Breast epithelium (tissue), 4 donors: ENCODE measurements at regions not wholly inside any gene's neighbourhood (a gene's known extent, or its start where the extent isn't known, plus 50 kb on each side); places are given as distances from the start of the nearest gene placed in this dataset.

Experiments
- DNase-seq, 2 donors: peaks; one replicate each; pipeline ENCODE4 v3.0.0-alpha.2; 2019; ENCODE audit warnings: low spot score in 2 of 2
- H3K27ac ChIP-seq, 2 donors: fragments of 200-600 bp; sonication (generic) in 1 of 2; one replicate each; pipeline ENCODE4 v1.5.1; 2016 to 2019; ENCODE audit warnings: mild to moderate bottlenecking in 1 of 2
- H3K27me3 ChIP-seq, 2 donors: fragments of 200-600 bp; sonication (generic) in 1 of 2; one replicate each; pipeline versions ENCODE4 v1.5.1 to v1.6.0; 2017 to 2019; ENCODE audit warnings: control low read depth in 1 of 2, mild to moderate bottlenecking in 1 of 2
- H3K36me3 ChIP-seq: fragments of 200-600 bp; one replicate; pipeline ENCODE4 v1.5.1; 2019
- H3K4me1 ChIP-seq, 2 donors: fragments of 200-600 bp; sonication (generic); one replicate each; pipeline ENCODE4 v1.5.1; 2016 to 2019; ENCODE audit warnings: control low read depth in 1 of 2
- H3K4me3 ChIP-seq, 3 donors: fragments of 200-600 bp; sonication (generic); 1 replicate in 2 of 3; 2 replicates in 1 of 3; pipeline ENCODE4 v1.5.1; 2016 to 2019; ENCODE audit warnings: mild to moderate bottlenecking in 3 of 3, moderate library complexity in 2 of 3
- H3K9me3 ChIP-seq, 2 donors: fragments of 200-600 bp; sonication (generic) in 1 of 2; one replicate each; pipeline ENCODE4 v1.5.1; 2016 to 2019; ENCODE audit warnings: control low read depth in 1 of 2
- POLR2A ChIP-seq: fragments of 450-650 bp; IDR thresholded peaks from one replicate; pipeline ENCODE4 v1.6.1; 2016; ENCODE audit warnings: antibody characterized with exemption, mild to moderate bottlenecking, moderate library complexity
- POLR2AphosphoS5 ChIP-seq, 3 donors: sonication (generic); formaldehyde crosslinking; IDR thresholded peaks; one replicate each; pipeline ENCODE4 v1.6.1; 2017; ENCODE audit warnings: antibody characterized with exemption in 3 of 3
- intact Hi-C: fragments of 100-400 bp; cut with DNase I; formaldehyde crosslinking; loops from one replicate; pipeline ENCODE4 v1.15.1; 2023; ENCODE audit warnings: low total_unique reads
- TF ChIP-seq, protein P1 (sequence below), 3 donors: fragments of 450-650 bp; IDR thresholded peaks; one replicate each; pipeline ENCODE4 v1.5.1; 2016 to 2017; ENCODE audit warnings: antibody characterized with exemption in 3 of 3, mild to moderate bottlenecking in 3 of 3, moderate library complexity in 3 of 3

GRCh38 chr20:22836211-22836610 lies 198.9 kb upstream of the SSTR4 start:
- intact Hi-C loops = no loop called here
- H3K27ac ChIP-seq = no peak overlapping the region
- no peak overlapping the region for H3K4me3 ChIP-seq
- no peaks in the 10 kb centered on the region for H3K27me3 ChIP-seq
- DNase-seq = no peak
- no peak for TF ChIP-seq POLR2A
- no peak for TF ChIP-seq POLR2AphosphoS5 (IDR thresholded peaks at IDR 0.05)
- TF ChIP-seq, protein P1, sequence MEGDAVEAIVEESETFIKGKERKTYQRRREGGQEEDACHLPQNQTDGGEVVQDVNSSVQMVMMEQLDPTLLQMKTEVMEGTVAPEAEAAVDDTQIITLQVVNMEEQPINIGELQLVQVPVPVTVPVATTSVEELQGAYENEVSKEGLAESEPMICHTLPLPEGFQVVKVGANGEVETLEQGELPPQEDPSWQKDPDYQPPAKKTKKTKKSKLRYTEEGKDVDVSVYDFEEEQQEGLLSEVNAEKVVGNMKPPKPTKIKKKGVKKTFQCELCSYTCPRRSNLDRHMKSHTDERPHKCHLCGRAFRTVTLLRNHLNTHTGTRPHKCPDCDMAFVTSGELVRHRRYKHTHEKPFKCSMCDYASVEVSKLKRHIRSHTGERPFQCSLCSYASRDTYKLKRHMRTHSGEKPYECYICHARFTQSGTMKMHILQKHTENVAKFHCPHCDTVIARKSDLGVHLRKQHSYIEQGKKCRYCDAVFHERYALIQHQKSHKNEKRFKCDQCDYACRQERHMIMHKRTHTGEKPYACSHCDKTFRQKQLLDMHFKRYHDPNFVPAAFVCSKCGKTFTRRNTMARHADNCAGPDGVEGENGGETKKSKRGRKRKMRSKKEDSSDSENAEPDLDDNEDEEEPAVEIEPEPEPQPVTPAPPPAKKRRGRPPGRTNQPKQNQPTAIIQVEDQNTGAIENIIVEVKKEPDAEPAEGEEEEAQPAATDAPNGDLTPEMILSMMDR (IDR thresholded peaks at IDR 0.05) = no peak
- H3K4me1 ChIP-seq = no peaks in the 10 kb centered on the region
- no peaks in the 10 kb centered on the region for H3K36me3 ChIP-seq
- H3K9me3 ChIP-seq = no peaks in the 10 kb centered on the region

DNA sequence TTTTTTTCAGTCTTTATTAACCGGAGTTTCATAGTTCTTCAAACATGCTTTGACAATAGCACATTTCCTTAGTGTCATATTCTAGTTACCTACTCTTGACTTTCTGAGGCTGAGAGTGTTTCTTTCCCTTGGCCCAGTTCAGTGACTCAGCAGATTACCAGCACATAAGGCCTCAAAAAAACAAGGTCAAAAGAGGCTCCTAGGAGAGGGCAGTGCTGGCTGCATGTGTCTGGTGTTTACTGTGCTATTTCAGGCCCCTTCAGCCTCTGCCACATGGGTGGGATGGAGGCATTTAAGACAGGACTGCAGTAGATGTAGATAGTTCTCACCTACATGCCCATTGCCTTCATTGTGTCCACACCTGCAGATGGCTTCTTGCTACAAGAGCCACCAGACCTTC lies 198.2 kb upstream of the SSTR4 start:
- Histone ChIP-seq H3K9me3 (no peaks in the 10 kb centered on the region), H3K4me1 (no peaks in the 10 kb centered on the region), H3K27ac (no peak overlapping the region), H3K27me3 (no peaks in the 10 kb centered on the region), H3K4me3 (no peak overlapping the region), H3K36me3 (no peaks in the 10 kb centered on the region)
- intact Hi-C loops = no loop called here
- TF ChIP-seq POLR2A = no peak
- TF ChIP-seq, protein P1 (IDR thresholded peaks at IDR 0.05) = no peak
- no peak for TF ChIP-seq POLR2AphosphoS5 (IDR thresholded peaks at IDR 0.05)
- DNase-seq = no peak

- no peak for DNase-seq
- Histone ChIP-seq H3K27ac (no peak overlapping the region), H3K4me1 (no peaks in the 10 kb centered on the region), H3K9me3 (no peaks in the 10 kb centered on the region), H3K27me3 (no peaks in the 10 kb centered on the region), H3K36me3 (no peaks in the 10 kb centered on the region), H3K4me3 (no peak overlapping the region)
- intact Hi-C loops = no loop called here
- TF ChIP-seq POLR2A (no peak), POLR2AphosphoS5 (IDR thresholded peaks at IDR 0.05) (no peak)
- TF ChIP-seq, protein P1 (IDR thresholded peaks at IDR 0.05) = no peak
Measured at GRCh38 chr20:22838001-22838400, 197.1 kb upstream of the SSTR4 start.

- H3K27me3 ChIP-seq = no peaks in the 10 kb centered on the region
- no peak for TF ChIP-seq POLR2AphosphoS5 (IDR thresholded peaks at IDR 0.05)
- TF ChIP-seq, protein P1 (IDR thresholded peaks at IDR 0.05) = no peak
- TF ChIP-seq POLR2A = no peak
- no peaks in the 10 kb centered on the region for H3K36me3 ChIP-seq
- H3K4me1 ChIP-seq = no peaks in the 10 kb centered on the region
- no peak for DNase-seq
- intact Hi-C loops = no loop called here
- no peaks in the 10 kb centered on the region for H3K9me3 ChIP-seq
- H3K4me3 ChIP-seq = no peak overlapping the region
- H3K27ac ChIP-seq = no peak overlapping the region
Measured at GRCh38 chr20:22841846-22842245, 193.3 kb upstream of the SSTR4 start.

- Histone ChIP-seq H3K4me1 (no peaks in the 10 kb centered on the region), H3K9me3 (peaks cover 0 to 7% of the 10 kb centered on the region in 2 donors), H3K27ac (no peak overlapping the region), H3K4me3 (no peak overlapping the region), H3K36me3 (no peaks in the 10 kb centered on the region), H3K27me3 (no peaks in the 10 kb centered on the region)
- TF ChIP-seq POLR2A = no peak
- TF ChIP-seq, protein P1 (IDR thresholded peaks at IDR 0.05) = no peak
- no peak for TF ChIP-seq POLR2AphosphoS5 (IDR thresholded peaks at IDR 0.05)
- intact Hi-C loops = no loop called here
- no peak for DNase-seq
Measured at GRCh38 chr20:22842793-22843192, 192.3 kb upstream of the SSTR4 start.
